Fibroblast of lung (primary cell): ENCODE measurements at regions not wholly inside any gene's neighbourhood (a gene's known extent, or its start where the extent isn't known, plus 50 kb on each side); places are given as distances from the start of the nearest gene placed in this dataset.

Experiments
- CTCF ChIP-seq, 2 donors: IDR thresholded peaks in 1 of 2; conservative IDR thresholded peaks in 1 of 2; 1 replicate in 1 of 2; 2 replicates in 1 of 2; pipeline ENCODE4 v1.5.1; 2011 to 2012; ENCODE audit warnings: low read length in 2 of 2, control low read depth in 1 of 2, inconsistent platforms in 1 of 2, low read depth in 1 of 2, mild to moderate bottlenecking in 1 of 2
- EZH2 ChIP-seq: IDR thresholded peaks from 2 replicates; pipeline ENCODE4 v1.5.1; 2012; ENCODE audit warnings: low read length, control low read depth, mild to moderate bottlenecking; ENCODE audit errors: missing control alignments

DNA sequence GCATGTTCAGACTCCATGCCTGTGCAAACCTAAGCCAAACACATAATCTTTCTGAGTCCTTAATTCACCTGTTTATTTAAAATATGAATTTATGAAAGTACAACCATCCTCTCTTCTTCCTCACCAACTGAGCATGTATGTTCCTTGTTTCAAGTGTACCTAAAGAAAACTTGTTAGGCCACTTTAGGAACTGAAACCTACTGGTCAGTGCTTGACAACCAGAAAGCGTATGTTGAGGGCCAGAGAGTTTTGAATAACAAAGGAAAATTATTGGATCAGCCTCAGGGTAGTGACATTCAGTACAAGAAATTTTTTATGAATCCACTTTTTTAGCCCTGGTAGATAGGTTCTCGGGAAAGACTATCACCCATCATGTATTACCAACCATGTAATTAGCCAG is 847.6 kb upstream of the CELF4 start:
- no peak for TF ChIP-seq CTCF (conservative IDR thresholded peaks at IDR 0.05 in 1 of 2, IDR thresholded peaks at IDR 0.05 in 1 of 2; ENCODE audit: low read depth in 1 of 2, low read length in 2 of 2)
- TF ChIP-seq EZH2 = no peak
